Astrocyte of the spinal cord (primary cell): ENCODE measurements at regions not wholly inside any gene's neighbourhood (a gene's known extent, or its start where the extent isn't known, plus 50 kb on each side); places are given as distances from the start of the nearest gene placed in this dataset.

ENCODE experiments used
- DNase-seq: peaks from one replicate; pipeline ENCODE4 v3.0.0; 2011; ENCODE audit warnings: low read depth, low spot score
- H3K4me3 ChIP-seq: 2 replicates; pipeline ENCODE4 v1.5.1; 2011; ENCODE audit warnings: low read depth, mild to moderate bottlenecking, low read length, moderate library complexity
- in situ Hi-C: cut with HindIII; loops from 2 replicates; pipeline ENCODE4 v1.10.0; 2017; ENCODE audit warnings: low sequenced_read_pairs
- TF ChIP-seq, protein P1 (sequence below): IDR thresholded peaks from 2 replicates; pipeline ENCODE4 v1.5.1; 2012; ENCODE audit warnings: low read depth, mild to moderate bottlenecking, low read length, inconsistent platforms

DNA sequence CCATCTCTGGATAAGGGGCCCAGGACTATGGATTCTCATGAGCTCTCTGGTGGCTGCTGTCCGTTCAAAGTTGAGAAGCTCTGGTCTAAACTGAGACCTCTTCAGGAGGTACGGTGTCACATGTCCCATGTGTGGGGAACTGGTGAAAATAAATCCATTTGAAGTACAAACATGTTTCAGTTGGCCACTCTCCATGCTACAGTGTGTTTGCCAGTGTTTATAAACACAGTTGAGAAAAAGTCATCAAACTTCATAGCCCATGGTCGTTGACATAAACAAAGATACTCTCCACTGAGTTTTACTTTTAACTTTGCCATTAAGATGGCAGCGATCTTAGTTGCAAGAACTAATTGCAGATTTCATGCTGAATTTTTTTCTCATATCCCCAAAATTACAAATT is 72.8 kb downstream of the PSMG1 start:
- no peak for DNase-seq
- H3K4me3 ChIP-seq = no peak overlapping the region
- TF ChIP-seq, protein P1, sequence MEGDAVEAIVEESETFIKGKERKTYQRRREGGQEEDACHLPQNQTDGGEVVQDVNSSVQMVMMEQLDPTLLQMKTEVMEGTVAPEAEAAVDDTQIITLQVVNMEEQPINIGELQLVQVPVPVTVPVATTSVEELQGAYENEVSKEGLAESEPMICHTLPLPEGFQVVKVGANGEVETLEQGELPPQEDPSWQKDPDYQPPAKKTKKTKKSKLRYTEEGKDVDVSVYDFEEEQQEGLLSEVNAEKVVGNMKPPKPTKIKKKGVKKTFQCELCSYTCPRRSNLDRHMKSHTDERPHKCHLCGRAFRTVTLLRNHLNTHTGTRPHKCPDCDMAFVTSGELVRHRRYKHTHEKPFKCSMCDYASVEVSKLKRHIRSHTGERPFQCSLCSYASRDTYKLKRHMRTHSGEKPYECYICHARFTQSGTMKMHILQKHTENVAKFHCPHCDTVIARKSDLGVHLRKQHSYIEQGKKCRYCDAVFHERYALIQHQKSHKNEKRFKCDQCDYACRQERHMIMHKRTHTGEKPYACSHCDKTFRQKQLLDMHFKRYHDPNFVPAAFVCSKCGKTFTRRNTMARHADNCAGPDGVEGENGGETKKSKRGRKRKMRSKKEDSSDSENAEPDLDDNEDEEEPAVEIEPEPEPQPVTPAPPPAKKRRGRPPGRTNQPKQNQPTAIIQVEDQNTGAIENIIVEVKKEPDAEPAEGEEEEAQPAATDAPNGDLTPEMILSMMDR = no peak
- in situ Hi-C loops = no loop called here

DNA sequence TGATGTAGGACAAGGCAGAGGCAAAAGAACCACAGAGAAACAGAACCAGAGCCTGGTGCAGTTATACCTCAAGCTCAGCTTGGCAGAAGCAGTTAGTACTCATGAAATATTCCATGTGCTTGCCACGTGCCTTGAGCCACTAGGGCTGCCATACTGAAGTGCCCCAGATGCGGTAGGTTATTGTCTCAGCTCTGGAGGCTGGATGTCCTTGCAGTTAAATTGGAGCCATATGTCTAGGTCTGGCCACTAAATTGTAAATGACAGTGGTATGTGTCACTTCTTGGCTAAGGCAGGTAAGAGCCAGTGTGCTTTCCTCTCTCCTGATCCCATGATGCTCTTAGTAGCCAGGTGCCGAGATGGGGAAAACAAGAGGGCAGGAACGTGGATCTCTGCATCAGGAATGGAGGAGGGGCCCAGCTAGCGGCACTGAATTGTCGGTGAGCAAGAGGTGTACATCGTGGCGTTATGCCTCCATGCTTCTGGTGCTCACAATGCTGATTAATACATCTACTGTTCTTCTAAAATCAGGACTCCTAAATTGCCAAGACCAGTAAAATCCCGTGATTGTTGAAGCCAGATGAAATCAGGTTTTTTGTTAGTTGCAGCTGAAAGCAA is 73.5 kb downstream of the PSMG1 start:
- H3K4me3 ChIP-seq = no peak overlapping the region
- TF ChIP-seq, protein P1 = no peak
- no peak for DNase-seq
- in situ Hi-C loops = no loop called here

DNA sequence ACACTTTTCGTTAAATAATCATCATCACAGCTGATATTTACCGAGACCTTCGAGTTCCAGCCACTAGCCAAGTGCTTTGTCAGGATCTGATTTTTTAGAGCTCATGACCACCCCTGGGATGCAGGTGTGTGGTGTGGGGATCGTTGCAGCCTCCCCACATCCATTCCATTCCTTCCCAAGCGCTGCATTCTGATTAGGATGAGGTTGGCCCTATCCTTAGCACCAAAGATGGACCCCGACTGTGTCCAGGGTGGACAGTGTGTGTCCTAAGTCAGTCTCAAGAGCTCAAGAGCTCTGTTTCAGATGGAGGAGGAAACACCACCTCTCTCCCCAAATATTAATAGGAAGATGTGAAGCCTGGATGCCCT is 74.1 kb downstream of the PSMG1 start:
- H3K4me3 ChIP-seq = no peak overlapping the region
- TF ChIP-seq, protein P1 = no peak
- no peak for DNase-seq
- in situ Hi-C loops = no loop called here

DNA sequence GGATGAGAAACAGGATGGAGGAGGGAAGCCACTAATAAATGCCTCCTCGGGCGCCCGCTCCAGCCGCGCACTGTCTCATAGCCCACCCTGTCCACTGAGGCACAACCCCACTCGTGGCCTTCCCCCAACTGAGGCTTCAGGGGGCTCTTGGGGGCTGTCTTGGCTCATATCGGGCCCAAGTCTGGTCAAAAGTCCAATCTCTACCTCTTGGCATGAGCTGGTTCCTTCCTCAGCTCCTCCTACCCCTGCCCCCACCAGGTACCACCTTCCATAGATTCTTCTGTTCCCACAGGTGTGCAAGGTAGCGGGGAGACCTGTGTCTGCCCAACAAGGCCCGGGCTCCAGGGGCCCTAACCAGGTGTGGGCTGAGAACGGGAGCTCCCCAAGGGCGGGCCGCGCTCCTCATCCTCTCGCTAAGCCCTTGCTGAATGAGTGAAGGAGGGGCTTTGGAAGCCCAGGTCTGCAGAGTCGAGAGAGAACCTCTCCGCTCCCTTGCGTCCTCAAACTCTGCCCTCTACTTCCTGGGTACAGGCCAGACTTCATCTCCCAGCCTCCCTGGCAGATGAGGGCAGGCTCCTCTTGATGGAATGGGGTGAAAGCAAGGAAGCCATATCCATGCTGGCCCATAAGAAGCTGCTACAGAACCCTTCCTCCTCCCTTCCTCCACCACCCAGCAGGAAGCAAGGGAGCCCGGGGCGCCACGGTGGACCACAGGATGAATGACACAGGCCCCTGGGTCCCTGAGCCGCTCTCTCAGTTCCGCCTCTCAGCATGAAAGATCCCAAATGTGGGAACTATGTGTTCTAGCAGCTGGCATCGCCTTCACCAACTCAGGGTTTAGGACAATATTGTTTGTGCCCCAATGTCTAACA is 74.7 kb downstream of the PSMG1 start:
- H3K4me3 ChIP-seq = no peak overlapping the region
- TF ChIP-seq, protein P1 = no peak
- no peak for DNase-seq
- in situ Hi-C loops = no loop called here

DNA sequence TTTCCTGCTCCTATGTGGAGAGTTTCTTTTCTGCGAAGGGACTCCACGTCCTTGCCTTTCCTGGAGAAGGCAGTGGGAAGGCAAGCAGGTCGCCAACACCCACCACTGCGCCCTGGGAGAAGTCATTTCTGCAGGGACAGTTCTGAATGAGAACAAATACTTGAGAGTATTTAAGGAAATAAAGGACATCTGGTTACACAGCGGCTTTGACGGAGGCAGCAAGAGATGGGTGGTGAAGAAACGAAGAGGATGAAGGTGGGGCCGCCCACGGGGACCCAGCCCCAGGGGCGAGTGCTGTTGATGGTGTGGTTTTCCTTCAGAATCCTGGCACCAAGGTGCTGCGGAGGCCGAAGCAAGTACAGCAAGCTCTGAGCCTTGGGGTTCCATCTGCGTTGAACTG is 75.5 kb downstream of the PSMG1 start:
- TF ChIP-seq, protein P1 = no peak

DNA sequence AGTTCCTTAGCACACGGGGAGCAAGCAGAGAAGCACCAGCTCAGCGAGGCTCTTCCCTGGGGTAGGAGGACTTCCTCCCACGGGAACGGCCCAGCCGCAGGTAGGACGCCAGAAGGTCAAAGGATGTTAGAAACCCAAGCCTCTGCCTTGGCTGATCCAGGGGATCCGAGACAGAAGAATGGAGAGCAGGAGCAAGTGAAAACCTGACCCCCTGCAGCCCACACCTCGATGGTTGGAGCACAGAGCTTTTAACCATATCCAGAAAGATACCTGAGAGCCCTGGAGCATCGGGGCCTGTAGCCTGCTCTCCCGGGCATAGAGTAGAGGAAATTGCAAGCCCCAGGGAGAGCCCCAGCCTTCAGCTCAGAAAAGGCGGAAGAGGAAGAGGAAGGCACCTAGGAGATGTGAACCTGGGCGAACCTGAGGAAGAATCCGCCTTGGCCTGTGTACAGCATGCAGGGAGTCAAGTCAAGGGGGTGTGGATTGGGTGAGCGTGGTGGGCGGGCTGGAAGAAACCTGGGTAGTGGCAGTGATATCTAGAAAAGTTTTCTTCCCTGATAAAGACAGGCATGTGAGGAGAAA is 76.3 kb downstream of the PSMG1 start:
- no peak overlapping the region for H3K4me3 ChIP-seq
- no peak for DNase-seq
- in situ Hi-C loops = no loop called here
- TF ChIP-seq, protein P1 = no peak

More for the DNA sequence above, 75.5 kb downstream of the PSMG1 start:
- no peak for DNase-seq
- no peak overlapping the region for H3K4me3 ChIP-seq
- in situ Hi-C loops = no loop called here
